HG02798 (cell line): ENCODE measurements at regions not wholly inside any gene's neighbourhood (a gene's known extent, or its start where the extent isn't known, plus 50 kb on each side); places are given as distances from the start of the nearest gene placed in this dataset.

Source experiments
- ATAC-seq: cut with Tn5 transposase; IDR thresholded peaks from one replicate; pipeline ENCODE4 v1.9.1; 2021; ENCODE audit warnings: mild to moderate bottlenecking; ENCODE audit not compliant: unreplicated experiment, poor library complexity

- no peak for ATAC-seq
Measured at GRCh38 chr9:89655990-89656657, 51.3 kb downstream of the GADD45G start.

- no peak for ATAC-seq
Measured at GRCh38 chr9:89657295-89657694, 52.5 kb downstream of the GADD45G start.

GRCh38 chr9:89657765-89658164 is 53.0 kb downstream of the GADD45G start:
- peak; percentile 82 for ATAC-seq

DNA sequence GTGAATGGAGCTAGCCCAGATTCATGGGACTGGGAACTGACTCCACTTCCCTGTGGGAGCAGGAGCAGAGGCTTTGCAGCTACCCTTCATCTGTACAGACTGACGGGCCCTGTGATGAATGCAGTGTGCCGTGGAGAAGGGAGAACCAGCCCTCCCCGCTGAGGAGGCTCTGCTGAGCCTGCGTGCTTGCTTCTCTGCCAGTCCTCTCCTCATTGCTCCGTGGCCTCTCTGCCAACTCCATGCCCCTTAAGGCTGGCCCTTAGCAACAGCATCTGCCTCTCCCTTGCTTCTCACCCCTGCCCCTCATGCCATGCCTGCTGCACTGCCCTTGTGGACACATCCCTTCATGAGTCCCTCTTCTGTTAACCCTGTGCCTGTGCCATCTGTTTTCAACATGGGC is 53.6 kb downstream of the GADD45G start:
- ATAC-seq, result no peak

DNA sequence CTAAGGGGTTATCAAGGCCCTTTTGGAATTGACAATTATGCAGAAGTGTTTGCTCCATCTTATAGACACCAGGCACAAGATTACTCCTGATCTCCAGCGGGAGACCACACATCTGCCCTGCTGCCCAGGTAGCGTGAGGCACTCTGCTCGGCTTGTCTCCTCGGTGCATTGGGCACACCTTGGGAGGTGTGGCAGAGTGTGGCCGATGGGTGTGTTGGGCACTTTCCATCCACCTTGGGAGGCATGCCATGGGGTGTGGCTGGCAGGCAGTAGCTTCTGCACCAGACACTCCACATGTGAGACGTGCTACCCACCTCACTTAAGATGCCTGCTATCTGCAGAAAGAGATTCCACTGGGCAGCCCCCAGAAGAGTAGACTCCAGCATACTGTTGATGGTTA is 54.1 kb downstream of the GADD45G start:
- ATAC-seq, result no peak

- ATAC-seq, result no peak
Measured at GRCh38 chr9:89659473-89659872, 54.7 kb downstream of the GADD45G start.

GRCh38 chr9:89659891-89660685 is 55.3 kb downstream of the GADD45G start:
- no peak for ATAC-seq

- no peak for ATAC-seq
Measured at GRCh38 chr9:89661391-89661949, 56.7 kb downstream of the GADD45G start.

- no peak for ATAC-seq
Measured at GRCh38 chr9:89661956-89662717, 57.3 kb downstream of the GADD45G start.

- no peak for ATAC-seq
Measured at GRCh38 chr9:89662718-89663613, 58.2 kb downstream of the GADD45G start.

DNA sequence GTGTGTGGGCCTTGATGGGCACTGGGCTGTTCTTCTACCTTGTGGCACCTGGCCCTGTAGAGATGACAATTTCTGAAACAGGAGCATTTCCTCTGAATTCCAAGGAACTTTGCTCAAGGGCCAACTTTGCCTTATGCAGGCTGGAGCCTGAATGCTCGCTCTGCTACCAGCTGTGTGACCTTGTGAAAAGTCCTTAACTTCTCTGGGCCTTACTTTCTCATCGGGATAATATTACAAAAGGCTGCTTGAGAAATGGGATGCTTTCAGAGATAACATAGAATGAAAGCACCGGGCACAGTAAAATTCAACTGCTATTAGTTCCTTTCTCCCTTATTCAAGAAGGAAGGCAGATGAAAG is 58.8 kb downstream of the GADD45G start:
- ATAC-seq, result no peak

- ATAC-seq, result no peak
Measured at GRCh38 chr9:89664010-89664409, 59.2 kb downstream of the GADD45G start.

DNA sequence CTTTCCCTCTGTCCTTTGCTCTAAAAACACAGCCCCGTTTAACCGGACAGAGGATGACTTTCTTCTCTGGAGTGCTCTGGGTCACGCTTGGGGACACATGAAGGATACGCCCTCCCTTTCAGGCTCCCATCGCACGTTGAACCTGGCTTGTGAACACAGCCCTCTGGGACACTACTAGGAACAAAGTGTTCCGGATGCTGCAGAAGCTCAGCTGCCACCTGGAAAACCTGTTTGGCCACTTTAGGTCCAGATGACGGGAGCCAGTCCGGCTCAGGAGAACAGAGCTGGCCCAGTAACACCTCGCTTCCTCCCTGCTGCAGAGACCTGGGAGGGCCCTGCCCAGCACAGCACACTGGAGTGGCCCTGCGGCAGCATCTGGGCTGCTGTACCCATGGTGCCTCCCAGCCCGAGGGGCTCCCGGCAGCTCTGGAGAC is 60.1 kb downstream of the GADD45G start:
- ATAC-seq, result no peak

GRCh38 chr9:89666364-89666763 is 61.6 kb downstream of the GADD45G start:
- no peak for ATAC-seq

- ATAC-seq, result no peak
Measured at GRCh38 chr9:89666950-89667349, 62.1 kb downstream of the GADD45G start.

DNA sequence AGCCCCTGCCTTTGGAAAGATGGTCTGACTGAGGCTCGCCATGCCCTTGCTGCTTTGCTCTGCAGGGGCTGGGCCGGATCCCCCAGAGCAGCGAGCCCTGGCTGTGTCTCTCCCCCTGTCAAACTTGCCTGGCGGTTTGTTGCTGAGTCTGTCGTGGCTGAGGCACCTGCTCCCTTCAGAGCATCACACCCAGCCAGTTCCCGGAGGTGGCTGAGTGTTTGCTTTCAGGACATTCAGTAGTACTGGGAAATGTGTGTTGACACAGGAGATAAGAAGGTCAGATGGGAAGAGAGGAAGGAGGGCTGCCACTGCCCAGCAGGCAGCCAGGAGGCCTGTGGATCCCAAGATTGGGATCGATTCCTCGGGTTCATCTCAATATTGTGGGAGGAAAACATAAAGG is 62.9 kb downstream of the GADD45G start:
- no peak for ATAC-seq

- ATAC-seq, result no peak
Measured at GRCh38 chr9:89668216-89668865, 63.5 kb downstream of the GADD45G start.

- ATAC-seq, result no peak
Measured at GRCh38 chr9:89668866-89669246, 64.0 kb downstream of the GADD45G start.

DNA sequence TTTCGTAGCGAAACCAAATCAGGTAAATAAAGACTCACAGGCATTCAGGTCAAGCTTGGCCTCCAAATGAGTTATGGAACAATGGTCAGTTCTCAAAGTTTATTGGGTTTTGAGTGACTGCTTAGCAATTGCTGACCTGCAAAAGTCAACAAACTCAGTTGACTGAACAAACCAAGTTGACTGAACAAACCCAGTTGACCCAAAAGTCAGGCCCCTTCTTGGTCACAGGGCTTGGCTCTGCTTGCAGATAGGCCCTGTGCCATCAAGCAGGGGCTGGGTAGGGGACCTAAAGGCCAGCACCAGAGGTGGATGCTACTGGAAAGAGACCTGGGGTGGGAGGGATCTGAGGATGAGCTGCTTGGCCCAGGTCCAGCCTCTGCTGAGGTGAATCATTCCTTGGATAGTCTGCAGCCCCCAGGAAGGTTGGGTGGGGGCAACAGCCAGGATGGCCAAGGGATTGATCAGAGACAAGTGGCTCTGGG is 64.6 kb downstream of the GADD45G start:
- ATAC-seq, result no peak
